ENCODE measurements at regions not wholly inside any gene's neighbourhood (a gene's known extent, or its start where the extent isn't known, plus 50 kb on each side); places are given as distances from the start of the nearest gene placed in this dataset.

- DNase-seq = no peak
Observed at GRCh38 chr1:221394011-221394544, 347.8 kb downstream of the DUSP10 start.

GRCh38 chr1:221396526-221396925 is 345.4 kb downstream of the DUSP10 start:
- DNase-seq = no peak

DNA sequence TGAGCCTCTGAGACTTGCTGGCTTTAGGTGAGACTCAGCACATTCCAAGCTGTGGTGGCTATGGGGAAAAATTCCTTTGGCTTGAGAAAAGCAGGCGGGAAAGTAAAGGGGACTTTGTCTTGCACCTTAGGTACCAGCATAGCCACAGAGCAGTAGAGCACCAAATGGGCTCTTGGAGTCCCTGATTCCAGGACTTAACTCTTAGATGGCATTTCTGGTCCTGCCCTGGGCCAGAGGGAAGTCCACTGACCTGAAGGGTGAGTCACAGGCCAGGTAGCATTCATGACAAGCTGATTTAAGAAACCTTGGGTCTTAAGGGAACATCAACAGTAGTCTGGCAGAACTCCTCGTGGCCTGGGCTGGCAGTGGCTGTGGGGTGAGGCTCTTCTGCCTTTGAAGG is 344.7 kb downstream of the DUSP10 start:
- DNase-seq = no peak

GRCh38 chr1:221397606-221398005 is 344.3 kb downstream of the DUSP10 start:
- no peak for DNase-seq

DNA sequence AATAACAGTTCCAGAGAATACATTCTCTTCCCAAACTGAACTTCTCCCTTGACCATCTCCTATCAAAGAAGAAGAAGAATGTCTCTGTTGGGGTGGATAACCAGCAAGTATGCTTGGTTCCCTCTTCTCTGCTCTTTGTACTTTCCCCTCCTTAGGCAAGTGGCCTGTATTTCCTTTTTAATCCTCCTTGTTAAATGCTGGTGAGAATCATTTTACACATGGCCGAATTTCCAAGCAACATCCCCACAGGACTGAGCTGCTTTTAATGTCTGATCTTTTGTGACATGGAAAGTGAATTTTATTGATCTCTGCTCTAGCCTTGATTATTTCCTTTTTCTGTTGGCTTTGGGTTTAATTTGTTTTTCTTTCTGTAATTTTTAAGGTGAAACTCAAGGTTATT is 336.7 kb downstream of the DUSP10 start:
- DNase-seq = no peak

DNA sequence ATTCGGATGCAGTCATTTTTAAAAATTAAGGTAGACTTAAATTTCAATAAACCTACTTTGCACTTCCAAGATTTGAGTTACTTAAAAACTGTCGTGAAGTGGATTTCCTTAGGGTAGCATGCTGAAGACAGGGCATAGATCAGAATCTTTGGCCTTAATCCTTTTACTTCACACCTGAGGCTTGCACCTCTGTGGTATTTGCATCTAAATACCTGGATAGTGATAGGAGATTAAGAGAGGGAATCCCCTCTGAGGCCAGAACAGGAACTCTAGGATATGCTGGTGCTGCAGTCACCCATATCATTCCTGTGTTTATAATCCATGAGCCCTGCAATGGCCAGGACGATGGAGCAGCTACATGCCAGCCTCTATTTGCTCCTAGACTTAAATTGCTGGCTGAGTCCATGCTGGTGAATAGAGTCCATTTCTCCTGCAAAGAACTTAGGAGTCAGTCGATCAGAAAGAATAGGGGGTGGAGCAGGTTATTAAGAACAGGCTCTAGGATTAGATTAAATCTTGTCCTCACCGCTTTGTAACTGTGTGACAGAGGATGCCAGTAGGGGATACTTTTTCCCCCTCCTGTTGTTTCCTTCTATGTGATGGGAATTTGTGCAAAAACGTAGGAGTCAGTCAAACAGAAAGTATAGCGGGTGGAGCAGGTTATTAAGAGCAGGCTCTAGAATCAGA is 333.6 kb downstream of the DUSP10 start:
- no peak for DNase-seq

DNA sequence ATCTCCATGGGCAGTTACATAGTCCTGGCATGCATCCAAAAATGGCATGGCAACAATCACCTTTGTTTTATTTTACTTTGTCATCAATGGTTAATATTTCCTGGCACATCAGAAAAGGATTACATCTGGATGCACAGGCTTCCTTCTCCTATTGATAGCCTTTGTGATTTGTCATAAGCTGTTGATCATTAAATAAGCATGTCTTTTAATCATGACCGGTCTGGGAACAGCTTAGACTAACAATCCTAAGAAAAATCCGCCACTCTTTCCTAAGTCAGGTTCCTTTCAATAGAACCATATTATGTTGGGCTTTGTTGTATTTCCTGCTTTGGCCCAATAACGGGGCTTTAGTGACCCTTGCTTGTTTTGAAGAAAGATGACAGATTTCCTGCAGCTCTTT is 330.6 kb downstream of the DUSP10 start:
- no peak for DNase-seq

DNA sequence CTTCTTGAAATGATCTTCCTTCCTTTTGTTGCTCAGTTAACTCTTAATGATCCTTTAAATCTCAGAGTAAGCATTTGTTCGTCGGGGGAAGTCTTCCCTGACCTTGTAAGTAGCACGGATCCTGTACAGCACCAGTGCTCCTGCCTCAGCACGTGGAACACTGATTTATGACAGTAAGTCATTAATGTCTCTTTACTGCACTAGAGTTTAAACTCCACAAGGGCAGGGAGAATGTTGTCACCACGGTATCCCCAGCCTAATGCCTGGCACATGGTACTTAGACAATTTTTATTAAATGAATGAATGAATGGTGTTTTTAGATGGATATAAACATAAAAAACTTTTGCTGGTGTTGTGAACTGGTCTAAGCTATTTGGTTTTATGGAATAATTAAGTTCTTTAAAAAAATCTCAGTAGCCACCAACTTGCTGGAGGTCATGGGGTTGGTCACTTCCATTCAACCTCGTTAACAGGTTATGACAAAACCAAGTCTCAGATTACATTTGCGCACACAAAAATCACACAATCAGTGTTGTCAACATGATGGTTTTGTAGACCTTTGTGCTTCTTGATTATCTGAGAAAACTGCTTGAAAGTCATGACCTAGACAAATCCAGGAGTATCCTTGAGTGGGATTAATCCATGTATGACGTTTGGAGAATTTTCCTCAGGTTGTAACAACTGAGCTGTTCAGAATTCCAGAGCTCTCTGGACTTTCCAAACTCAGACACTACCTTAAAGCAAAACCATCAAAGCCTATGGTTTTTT is 326.9 kb downstream of the DUSP10 start:
- no peak for DNase-seq

GRCh38 chr1:221415651-221416050 is 326.2 kb downstream of the DUSP10 start:
- DNase-seq = no peak

DNA sequence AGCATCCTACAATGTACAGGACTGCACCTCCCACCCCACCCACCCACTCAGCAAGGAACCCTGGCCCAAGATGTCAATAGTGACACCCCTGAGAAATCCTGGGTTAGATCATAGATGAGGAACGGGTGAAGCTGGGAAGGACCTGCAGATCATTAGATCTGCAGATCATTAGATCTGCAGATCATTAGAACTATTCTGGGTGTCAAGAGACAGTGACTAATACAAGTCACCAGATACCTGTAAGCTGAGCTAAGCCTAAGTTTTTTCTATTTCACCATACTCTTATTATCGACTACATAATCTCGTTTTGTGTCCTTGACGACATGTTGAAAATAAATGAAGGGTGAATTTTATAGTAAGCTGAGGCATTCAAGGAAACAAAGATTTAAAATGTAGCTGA is 325.7 kb downstream of the DUSP10 start:
- no peak for DNase-seq

GRCh38 chr1:221416723-221417122 is 325.2 kb downstream of the DUSP10 start:
- DNase-seq = no peak

- no peak for DNase-seq
Observed at GRCh38 chr1:221418346-221418745, 323.5 kb downstream of the DUSP10 start.

DNA sequence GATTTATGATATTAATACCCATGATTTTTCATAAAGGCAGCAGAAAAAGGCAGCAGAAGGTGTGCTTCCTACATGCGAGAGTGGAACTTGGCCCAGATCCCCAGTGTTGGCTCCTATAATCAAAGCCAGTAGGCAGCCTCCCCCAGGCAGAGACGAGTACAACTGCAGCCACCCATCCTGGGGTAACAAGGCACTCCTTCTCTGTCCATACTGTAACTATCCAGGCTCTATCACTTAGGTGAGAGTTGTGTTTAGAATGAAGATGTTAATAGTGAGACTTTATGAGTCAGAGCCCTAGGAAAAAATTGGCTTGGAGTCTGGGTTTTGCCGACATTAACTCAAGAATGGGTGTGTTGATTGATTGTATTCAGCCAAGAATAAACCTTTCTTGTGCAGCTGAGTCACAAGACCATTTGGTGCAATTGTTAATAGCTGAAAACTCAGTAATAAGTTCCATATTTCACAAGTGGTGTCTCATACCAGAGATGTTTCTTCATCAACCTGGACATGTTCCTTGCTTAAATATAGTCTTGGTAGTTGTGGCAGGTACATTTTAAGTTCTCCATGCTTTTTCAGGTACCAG is 322.3 kb downstream of the DUSP10 start:
- no peak for DNase-seq

DNA sequence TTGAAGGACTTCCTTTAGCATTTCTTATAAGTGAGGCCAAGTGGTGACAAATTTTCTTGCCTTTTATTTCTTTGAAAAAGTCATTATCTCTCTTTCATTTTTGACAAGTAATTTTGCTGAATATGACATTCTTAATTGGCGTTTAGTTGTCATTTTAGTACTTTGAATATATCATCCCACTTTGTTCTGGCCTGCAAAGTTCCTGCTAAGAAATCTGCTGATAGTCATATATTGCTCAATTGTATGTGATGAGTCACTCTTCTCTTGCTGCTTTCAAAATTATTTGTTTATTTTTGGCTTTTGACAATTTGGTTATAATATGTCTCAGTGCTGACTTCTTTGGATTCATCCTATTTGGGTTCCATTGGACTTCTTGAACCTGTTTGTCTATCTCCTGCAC is 312.6 kb downstream of the DUSP10 start:
- no peak for DNase-seq

- no peak for DNase-seq
Observed at GRCh38 chr1:221430152-221430960, 311.5 kb downstream of the DUSP10 start.

GRCh38 chr1:221431068-221431651 is 310.7 kb downstream of the DUSP10 start:
- DNase-seq = no peak

DNA sequence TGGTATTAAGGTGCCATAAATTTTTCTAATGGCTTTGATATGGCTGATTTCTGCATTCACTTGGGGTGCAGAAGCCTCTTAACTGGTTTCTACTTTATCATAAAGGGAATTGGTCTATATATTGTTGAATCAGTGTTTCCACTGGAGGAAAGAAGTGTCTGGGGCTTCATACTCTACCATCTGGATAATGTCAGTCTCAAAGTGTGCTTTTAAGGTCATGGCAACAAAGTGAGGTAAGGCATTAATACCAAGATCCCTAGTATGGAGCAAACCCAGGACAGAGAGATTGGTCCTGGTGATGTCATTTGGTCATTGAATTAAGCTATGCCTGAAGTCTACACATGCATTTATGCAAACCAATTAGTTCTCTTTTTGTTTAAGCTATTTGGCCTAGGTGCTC is 309.9 kb downstream of the DUSP10 start:
- DNase-seq = no peak

DNA sequence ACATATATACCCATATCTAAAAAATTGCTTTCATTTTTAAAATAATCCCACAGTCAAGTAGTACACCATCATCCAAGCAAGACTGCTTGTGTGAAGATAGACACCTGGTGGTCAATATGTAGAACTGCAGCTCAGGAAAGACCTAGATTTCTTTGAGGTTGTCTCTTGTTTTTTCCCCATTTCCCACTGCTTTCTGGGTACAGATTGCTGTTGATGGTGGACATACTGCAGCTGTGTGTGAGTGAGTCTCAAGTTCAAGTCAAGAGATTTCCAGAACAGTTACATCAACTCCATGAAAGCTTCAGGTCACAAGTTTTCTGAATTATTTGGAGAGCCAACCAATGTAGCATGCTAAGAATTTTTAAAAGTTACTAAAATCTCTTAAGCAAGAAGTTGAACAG is 306.4 kb downstream of the DUSP10 start:
- DNase-seq = no peak

- no peak for DNase-seq
Observed at GRCh38 chr1:221437171-221437570, 304.7 kb downstream of the DUSP10 start.

DNA sequence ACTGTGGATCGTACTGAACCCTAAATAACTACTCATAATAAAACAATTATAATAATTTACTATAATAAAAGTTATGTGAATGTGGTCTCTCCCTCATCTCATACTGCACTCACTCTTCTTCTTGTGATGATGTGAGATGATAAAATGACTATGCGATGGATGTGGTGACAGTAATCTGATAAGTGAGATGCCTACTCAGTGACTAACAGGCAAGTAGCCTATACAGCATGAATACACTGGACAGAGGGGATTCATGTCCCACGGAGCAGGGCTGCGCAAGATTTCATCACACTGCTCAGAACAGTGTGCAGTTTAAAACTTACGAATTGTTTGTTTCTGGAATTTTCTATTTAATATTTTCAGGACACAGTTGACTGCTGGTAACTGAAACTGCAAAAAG is 304.0 kb downstream of the DUSP10 start:
- DNase-seq = no peak

- peak; percentile 70 for DNase-seq
Observed at GRCh38 chr1:221439008-221439746, 302.7 kb downstream of the DUSP10 start.

All from stimulated activated CD8-positive, alpha-beta memory T cell treated with anti-CD3 and anti-CD28 coated beads, Interleukin-4, amount 100 ng/mL, for 48 hours (primary cell).